ENCODE measurements at regions not wholly inside any gene's neighbourhood (a gene's known extent, or its start where the extent isn't known, plus 50 kb on each side); places are given as distances from the start of the nearest gene placed in this dataset.

DNA sequence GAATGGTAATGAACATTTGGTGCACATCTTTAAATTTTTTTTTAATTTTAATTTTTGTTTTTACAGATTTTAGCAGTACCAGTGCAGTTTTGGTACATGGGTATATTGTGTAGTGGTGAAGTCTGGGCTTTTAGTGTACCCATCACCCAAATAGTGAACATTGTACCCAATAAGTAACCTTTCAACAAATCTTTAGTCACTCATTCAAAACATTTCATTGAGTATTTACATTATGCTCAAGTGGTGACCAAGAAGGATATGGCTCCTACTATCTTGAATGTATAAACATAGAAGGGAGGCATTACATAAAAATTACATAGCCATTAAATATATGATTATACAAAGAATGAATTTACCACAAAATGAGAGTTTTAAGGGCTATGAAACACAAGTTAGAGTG lies 223.3 kb downstream of the SPRY1 start:
- TF ChIP-seq, protein P1, sequence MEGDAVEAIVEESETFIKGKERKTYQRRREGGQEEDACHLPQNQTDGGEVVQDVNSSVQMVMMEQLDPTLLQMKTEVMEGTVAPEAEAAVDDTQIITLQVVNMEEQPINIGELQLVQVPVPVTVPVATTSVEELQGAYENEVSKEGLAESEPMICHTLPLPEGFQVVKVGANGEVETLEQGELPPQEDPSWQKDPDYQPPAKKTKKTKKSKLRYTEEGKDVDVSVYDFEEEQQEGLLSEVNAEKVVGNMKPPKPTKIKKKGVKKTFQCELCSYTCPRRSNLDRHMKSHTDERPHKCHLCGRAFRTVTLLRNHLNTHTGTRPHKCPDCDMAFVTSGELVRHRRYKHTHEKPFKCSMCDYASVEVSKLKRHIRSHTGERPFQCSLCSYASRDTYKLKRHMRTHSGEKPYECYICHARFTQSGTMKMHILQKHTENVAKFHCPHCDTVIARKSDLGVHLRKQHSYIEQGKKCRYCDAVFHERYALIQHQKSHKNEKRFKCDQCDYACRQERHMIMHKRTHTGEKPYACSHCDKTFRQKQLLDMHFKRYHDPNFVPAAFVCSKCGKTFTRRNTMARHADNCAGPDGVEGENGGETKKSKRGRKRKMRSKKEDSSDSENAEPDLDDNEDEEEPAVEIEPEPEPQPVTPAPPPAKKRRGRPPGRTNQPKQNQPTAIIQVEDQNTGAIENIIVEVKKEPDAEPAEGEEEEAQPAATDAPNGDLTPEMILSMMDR (IDR thresholded peaks at IDR 0.05), result no peak
- TF ChIP-seq ELF1 (IDR thresholded peaks at IDR 0.05) (no peak), RFX5 (IDR thresholded peaks at IDR 0.05; ENCODE audit: low read length) (no peak), EZH2phosphoT487 (IDR thresholded peaks at IDR 0.05; ENCODE audit: borderline replicate concordance, low read depth) (no peak), POLR2AphosphoS5 (IDR thresholded peaks at IDR 0.05; ENCODE audit: low read depth, low read length) (no peak), SIN3A (IDR thresholded peaks at IDR 0.05; ENCODE audit: borderline replicate concordance, low read depth, low read length) (no peak), RAD21 (IDR thresholded peaks at IDR 0.05; ENCODE audit: low read length) (no peak), TEAD4 (IDR thresholded peaks at IDR 0.05; ENCODE audit: borderline replicate concordance, insufficient read depth) (no peak)
- TF ChIP-seq, protein P2, sequence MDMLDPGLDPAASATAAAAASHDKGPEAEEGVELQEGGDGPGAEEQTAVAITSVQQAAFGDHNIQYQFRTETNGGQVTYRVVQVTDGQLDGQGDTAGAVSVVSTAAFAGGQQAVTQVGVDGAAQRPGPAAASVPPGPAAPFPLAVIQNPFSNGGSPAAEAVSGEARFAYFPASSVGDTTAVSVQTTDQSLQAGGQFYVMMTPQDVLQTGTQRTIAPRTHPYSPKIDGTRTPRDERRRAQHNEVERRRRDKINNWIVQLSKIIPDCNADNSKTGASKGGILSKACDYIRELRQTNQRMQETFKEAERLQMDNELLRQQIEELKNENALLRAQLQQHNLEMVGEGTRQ (IDR thresholded peaks at IDR 0.05; ENCODE audit: borderline replicate concordance, low read depth, low read length), result no peak

Measured in SK-N-SH (cell line).